ENCODE measurements at regions not wholly inside any gene's neighbourhood (a gene's known extent, or its start where the extent isn't known, plus 50 kb on each side); places are given as distances from the start of the nearest gene placed in this dataset.

DNA sequence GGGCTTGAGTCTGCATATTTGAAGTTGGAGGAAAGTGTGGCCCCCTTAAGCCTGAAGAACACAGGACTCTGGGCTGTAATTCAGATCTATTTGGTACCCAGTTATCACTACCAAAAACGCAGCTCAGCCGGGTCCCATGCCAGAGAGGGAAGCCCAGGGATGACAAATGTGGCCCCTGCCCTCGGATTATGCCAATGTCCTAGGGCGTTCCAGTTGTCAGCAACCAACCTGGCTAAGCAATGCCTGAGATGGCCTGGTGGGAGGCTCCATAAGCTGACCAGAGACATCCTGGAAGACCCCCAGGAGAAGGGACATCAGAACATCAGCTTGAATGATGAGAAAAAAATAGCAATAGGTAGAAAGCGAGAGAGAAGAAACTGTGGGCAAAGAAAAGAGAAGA lies 79.6 kb upstream of the UQCRFS1 start:
- no peaks in the 10 kb centered on the region for H3K9me3 Mint-ChIP-seq
- no peak overlapping the region for H3K4me3 Mint-ChIP-seq
- no peak for DNase-seq
- Histone ChIP-seq H3K36me3 (ENCODE audit: control insufficient read depth, insufficient read depth, low read length) (no peaks in the 10 kb centered on the region), H3K27me3 (ENCODE audit: control insufficient read depth, insufficient read depth, low read length) (peaks cover 2% of the 10 kb centered on the region), H3K4me1 (ENCODE audit: control insufficient read depth, insufficient read depth, low read length, poor library complexity, severe bottlenecking) (no peaks in the 10 kb centered on the region), H3K4me3 (ENCODE audit: low read depth, low read length) (no peak overlapping the region), H3K9me3 (ENCODE audit: control insufficient read depth in 2 of 2, low read length in 2 of 2) (no peaks in the 10 kb centered on the region), H3K27ac (ENCODE audit: insufficient read depth, low read length, poor library complexity, severe bottlenecking) (no peak overlapping the region)
- no peaks in the 10 kb centered on the region for H3K4me1 Mint-ChIP-seq
- H3K36me3 Mint-ChIP-seq = no peaks in the 10 kb centered on the region
- no peak for ATAC-seq (ENCODE audit: low read depth in 2 of 2)
- no peak overlapping the region for H3K27ac Mint-ChIP-seq
- H3K27me3 Mint-ChIP-seq = peaks cover 16% of the 10 kb centered on the region

- no peak overlapping the region for H3K4me3 ChIP-seq (ENCODE audit: low read depth, low read length)
- H3K27me3 ChIP-seq (ENCODE audit: control insufficient read depth, insufficient read depth, low read length) = peaks cover 2% of the 10 kb centered on the region
- Mint-ChIP-seq H3K36me3 (no peaks in the 10 kb centered on the region), H3K4me1 (no peaks in the 10 kb centered on the region), H3K9me3 (no peaks in the 10 kb centered on the region), H3K27ac (no peak overlapping the region), H3K27me3 (peaks cover 12% of the 10 kb centered on the region), H3K4me3 (no peak overlapping the region)
- DNase-seq = no peak
- no peak overlapping the region for H3K27ac ChIP-seq (ENCODE audit: insufficient read depth, low read length, poor library complexity, severe bottlenecking)
- no peaks in the 10 kb centered on the region for H3K4me1 ChIP-seq (ENCODE audit: control insufficient read depth, insufficient read depth, low read length, poor library complexity, severe bottlenecking)
- no peaks in the 10 kb centered on the region for H3K9me3 ChIP-seq (ENCODE audit: control insufficient read depth in 2 of 2, low read length in 2 of 2)
- ATAC-seq (ENCODE audit: low read depth in 2 of 2) = no peak
- H3K36me3 ChIP-seq (ENCODE audit: control insufficient read depth, insufficient read depth, low read length) = no peaks in the 10 kb centered on the region
These were observed 80.3 kb upstream of the UQCRFS1 start for GRCh38 chr19:29293292-29293691.

DNA sequence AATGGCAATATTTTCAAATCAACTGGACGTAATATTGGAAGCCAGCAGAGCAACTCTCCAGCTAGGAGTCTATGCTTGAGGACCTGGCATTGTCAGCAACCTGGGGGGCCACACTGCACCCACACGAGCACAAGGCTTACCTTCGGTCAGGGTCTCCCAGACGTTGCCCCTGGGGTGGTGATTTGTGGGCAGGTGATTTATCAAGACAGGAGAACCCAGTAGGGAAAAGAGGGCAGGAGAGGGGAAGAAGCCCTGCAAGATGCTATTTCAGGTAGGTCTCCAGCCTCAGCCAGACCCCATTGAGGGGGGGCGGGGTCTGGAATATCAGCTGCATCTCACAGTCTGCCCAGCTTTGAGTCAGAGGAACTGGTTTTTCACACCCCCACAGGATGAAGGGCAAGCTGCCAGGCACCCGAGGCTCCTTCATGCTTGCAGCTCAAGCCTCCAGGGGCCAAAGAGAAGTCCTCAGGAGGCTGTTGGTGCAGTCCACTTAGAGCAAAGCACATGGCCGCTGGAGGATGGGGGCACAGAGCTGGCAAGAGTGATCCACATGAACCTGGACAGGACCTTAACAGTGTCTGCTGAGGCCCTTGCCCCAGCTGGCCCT lies 80.9 kb upstream of the UQCRFS1 start:
- H3K4me1 Mint-ChIP-seq = no peaks in the 10 kb centered on the region
- peak overlapping the region in 1 of 3 donors; percentile 31 for H3K27ac Mint-ChIP-seq
- Histone ChIP-seq H3K27ac (ENCODE audit: insufficient read depth, low read length, poor library complexity, severe bottlenecking) (no peak overlapping the region), H3K9me3 (ENCODE audit: control insufficient read depth in 2 of 2, low read length in 2 of 2) (no peaks in the 10 kb centered on the region), H3K4me3 (ENCODE audit: low read depth, low read length) (no peak overlapping the region), H3K4me1 (ENCODE audit: control insufficient read depth, insufficient read depth, low read length, poor library complexity, severe bottlenecking) (no peaks in the 10 kb centered on the region), H3K36me3 (ENCODE audit: control insufficient read depth, insufficient read depth, low read length) (no peaks in the 10 kb centered on the region), H3K27me3 (ENCODE audit: control insufficient read depth, insufficient read depth, low read length) (no peaks in the 10 kb centered on the region)
- no peak overlapping the region for H3K4me3 Mint-ChIP-seq
- peaks cover 12% of the 10 kb centered on the region for H3K27me3 Mint-ChIP-seq
- no peaks in the 10 kb centered on the region for H3K36me3 Mint-ChIP-seq
- H3K9me3 Mint-ChIP-seq = no peaks in the 10 kb centered on the region
- no peak for DNase-seq
- no peak for ATAC-seq (ENCODE audit: low read depth in 2 of 2)

- Mint-ChIP-seq H3K4me1 (no peaks in the 10 kb centered on the region), H3K27ac (peak overlapping the region in 1 of 3 donors; percentile 31), H3K9me3 (no peaks in the 10 kb centered on the region), H3K4me3 (no peak overlapping the region), H3K27me3 (peaks cover 15% of the 10 kb centered on the region), H3K36me3 (no peaks in the 10 kb centered on the region)
- no peaks in the 10 kb centered on the region for H3K36me3 ChIP-seq (ENCODE audit: control insufficient read depth, insufficient read depth, low read length)
- no peak for DNase-seq
- no peak overlapping the region for H3K27ac ChIP-seq (ENCODE audit: insufficient read depth, low read length, poor library complexity, severe bottlenecking)
- H3K27me3 ChIP-seq (ENCODE audit: control insufficient read depth, insufficient read depth, low read length) = no peaks in the 10 kb centered on the region
- H3K9me3 ChIP-seq (ENCODE audit: control insufficient read depth in 2 of 2, low read length in 2 of 2) = no peaks in the 10 kb centered on the region
- no peaks in the 10 kb centered on the region for H3K4me1 ChIP-seq (ENCODE audit: control insufficient read depth, insufficient read depth, low read length, poor library complexity, severe bottlenecking)
- no peak for ATAC-seq (ENCODE audit: low read depth in 2 of 2)
- H3K4me3 ChIP-seq (ENCODE audit: low read depth, low read length) = no peak overlapping the region
These were observed 81.4 kb upstream of the UQCRFS1 start for GRCh38 chr19:29294343-29294811.

- no peak overlapping the region for H3K4me3 Mint-ChIP-seq
These were observed 82.3 kb upstream of the UQCRFS1 start for GRCh38 chr19:29295285-29295684.

GRCh38 chr19:29297381-29297780 lies 84.4 kb upstream of the UQCRFS1 start:
- Mint-ChIP-seq H3K4me1 (peaks cover 0 to 2% (median 0%) of the 10 kb centered on the region in 4 donors), H3K27ac (no peak overlapping the region), H3K9me3 (no peaks in the 10 kb centered on the region), H3K36me3 (no peaks in the 10 kb centered on the region), H3K4me3 (no peak overlapping the region), H3K27me3 (peaks cover 8% of the 10 kb centered on the region)
- Histone ChIP-seq H3K36me3 (ENCODE audit: control insufficient read depth, insufficient read depth, low read length) (no peaks in the 10 kb centered on the region), H3K27me3 (ENCODE audit: control insufficient read depth, insufficient read depth, low read length) (no peaks in the 10 kb centered on the region), H3K9me3 (ENCODE audit: control insufficient read depth in 2 of 2, low read length in 2 of 2) (no peaks in the 10 kb centered on the region), H3K4me3 (ENCODE audit: low read depth, low read length) (no peak overlapping the region), H3K4me1 (ENCODE audit: control insufficient read depth, insufficient read depth, low read length, poor library complexity, severe bottlenecking) (no peaks in the 10 kb centered on the region), H3K27ac (ENCODE audit: insufficient read depth, low read length, poor library complexity, severe bottlenecking) (no peak overlapping the region)
- ATAC-seq (ENCODE audit: low read depth in 2 of 2) (no peak), DNase-seq (no peak)

More at GRCh38 chr19:29295285-29295684, 82.3 kb upstream of the UQCRFS1 start:
- no peaks in the 10 kb centered on the region for H3K4me1 ChIP-seq (ENCODE audit: control insufficient read depth, insufficient read depth, low read length, poor library complexity, severe bottlenecking)
- ATAC-seq (ENCODE audit: low read depth in 2 of 2) (no peak), DNase-seq (no peak)
- Mint-ChIP-seq H3K27ac (no peak overlapping the region), H3K27me3 (peaks cover 15% of the 10 kb centered on the region), H3K4me1 (peaks cover 0 to 2% (median 0%) of the 10 kb centered on the region in 4 donors), H3K36me3 (no peaks in the 10 kb centered on the region), H3K9me3 (no peaks in the 10 kb centered on the region)
- H3K27me3 ChIP-seq (ENCODE audit: control insufficient read depth, insufficient read depth, low read length) = no peaks in the 10 kb centered on the region
- no peaks in the 10 kb centered on the region for H3K36me3 ChIP-seq (ENCODE audit: control insufficient read depth, insufficient read depth, low read length)
- H3K9me3 ChIP-seq (ENCODE audit: control insufficient read depth in 2 of 2, low read length in 2 of 2) = no peaks in the 10 kb centered on the region
- no peak overlapping the region for H3K27ac ChIP-seq (ENCODE audit: insufficient read depth, low read length, poor library complexity, severe bottlenecking)
- H3K4me3 ChIP-seq (ENCODE audit: low read depth, low read length) = no peak overlapping the region

DNA sequence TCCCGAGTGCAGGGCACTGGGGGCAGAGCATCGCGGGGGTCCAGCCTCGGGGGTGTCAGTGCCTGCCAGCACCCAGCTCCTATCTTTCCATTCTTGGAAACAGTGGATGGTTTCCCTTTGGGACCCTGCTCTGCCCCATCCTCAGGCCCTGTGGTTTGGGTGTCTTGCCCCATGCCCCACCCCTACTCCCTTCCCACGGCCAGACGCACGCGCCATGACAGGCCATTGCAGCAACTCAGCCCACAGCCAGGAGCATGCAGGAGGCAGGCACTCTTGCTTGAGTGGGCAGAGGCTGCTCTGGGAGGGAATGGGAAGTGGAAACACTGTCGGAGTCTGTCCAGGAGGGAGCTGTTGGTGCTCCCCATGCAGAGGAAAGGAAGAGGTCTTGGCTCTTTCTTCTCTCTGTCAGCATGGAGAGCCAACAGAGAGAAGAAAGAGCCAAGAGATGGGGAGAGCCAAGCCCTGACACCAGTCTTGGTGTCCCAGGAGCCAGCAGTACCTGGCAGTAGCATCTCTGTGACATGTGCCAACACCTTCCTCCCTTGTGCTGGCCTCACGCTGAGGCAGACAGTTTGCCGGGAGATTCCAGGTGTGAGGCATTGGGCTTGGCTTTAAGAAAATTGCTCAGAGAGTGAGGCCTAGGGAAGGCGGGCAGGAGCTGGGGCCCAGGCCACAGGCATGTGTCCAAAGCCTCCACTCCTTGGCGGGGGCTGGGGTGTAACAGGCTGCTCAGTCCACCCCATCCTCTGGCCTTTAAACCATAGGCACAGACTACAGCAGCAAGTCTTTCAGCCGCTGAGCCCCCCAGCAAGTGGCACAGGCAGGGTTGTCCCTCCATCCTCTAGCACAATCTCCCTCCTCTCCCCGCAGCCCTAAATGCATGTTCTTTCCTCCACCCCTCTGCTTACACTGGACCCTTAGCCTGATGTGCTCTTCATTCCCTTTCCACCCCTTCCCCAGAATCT lies 86.7 kb upstream of the UQCRFS1 start:
- no peaks in the 10 kb centered on the region for H3K36me3 Mint-ChIP-seq
- H3K4me1 Mint-ChIP-seq = peaks cover 0 to 2% (median 0%) of the 10 kb centered on the region in 4 donors
- no peak overlapping the region for H3K27ac ChIP-seq (ENCODE audit: insufficient read depth, low read length, poor library complexity, severe bottlenecking)
- ATAC-seq (ENCODE audit: low read depth in 2 of 2) = no peak
- no peak for DNase-seq
- H3K27me3 Mint-ChIP-seq = peaks cover 8% of the 10 kb centered on the region
- H3K9me3 ChIP-seq (ENCODE audit: control insufficient read depth in 2 of 2, low read length in 2 of 2) = no peaks in the 10 kb centered on the region
- H3K27me3 ChIP-seq (ENCODE audit: control insufficient read depth, insufficient read depth, low read length) = no peaks in the 10 kb centered on the region
- H3K9me3 Mint-ChIP-seq = no peaks in the 10 kb centered on the region
- H3K27ac Mint-ChIP-seq = no peak overlapping the region
- no peaks in the 10 kb centered on the region for H3K4me1 ChIP-seq (ENCODE audit: control insufficient read depth, insufficient read depth, low read length, poor library complexity, severe bottlenecking)
- H3K4me3 ChIP-seq (ENCODE audit: low read depth, low read length) = no peak overlapping the region
- no peaks in the 10 kb centered on the region for H3K36me3 ChIP-seq (ENCODE audit: control insufficient read depth, insufficient read depth, low read length)
- no peak overlapping the region for H3K4me3 Mint-ChIP-seq

Data from CD4-positive, CD25-positive, alpha-beta regulatory T cell (primary cell).